BJ (cell line): ENCODE measurements at regions not wholly inside any gene's neighbourhood (a gene's known extent, or its start where the extent isn't known, plus 50 kb on each side); places are given as distances from the start of the nearest gene placed in this dataset.

Experiments used
- CTCF ChIA-PET: fragments of 350-600 bp; formaldehyde crosslinking; extraction: SDS; loops from one replicate; lab custom pipeline; 2021; ENCODE audit warnings: antibody characterized with exemption, inconsistent platforms; lab: Yijun Ruan, JAX
- POLR2A ChIA-PET: fragments of 300-600 bp; sonication (Branson Sonifier 250); formaldehyde crosslinking; extraction: SDS; loops from one replicate; lab custom pipeline; 2021; ENCODE audit warnings: antibody characterized with exemption; lab: Charles Lee
- DNase-seq: peaks from one replicate; pipeline ENCODE4 v3.0.0-alpha.2; 2011; ENCODE audit warnings: low read depth
- H3K27me3 ChIP-seq: 2 replicates; pipeline ENCODE4 v1.6.0; 2011; ENCODE audit warnings: low read length; ENCODE audit not compliant: control insufficient read depth, insufficient read depth
- H3K36me3 ChIP-seq: 2 replicates; pipeline ENCODE4 v1.5.1; 2011; ENCODE audit warnings: low read length; ENCODE audit not compliant: control insufficient read depth, insufficient read depth
- H3K4me3 ChIP-seq: 2 replicates; pipeline ENCODE4 v1.5.1; 2011; ENCODE audit warnings: low read depth, mild to moderate bottlenecking, control low read depth, low read length
- TF ChIP-seq, protein P1 (sequence below): IDR thresholded peaks from 2 replicates; pipeline ENCODE4 v1.5.1; 2011; ENCODE audit warnings: low read depth, mild to moderate bottlenecking, control low read depth, inconsistent platforms, low read length, moderate library complexity; ENCODE audit not compliant: insufficient read depth

- POLR2A ChIA-PET: no interaction called here
- TF ChIP-seq, protein P1, sequence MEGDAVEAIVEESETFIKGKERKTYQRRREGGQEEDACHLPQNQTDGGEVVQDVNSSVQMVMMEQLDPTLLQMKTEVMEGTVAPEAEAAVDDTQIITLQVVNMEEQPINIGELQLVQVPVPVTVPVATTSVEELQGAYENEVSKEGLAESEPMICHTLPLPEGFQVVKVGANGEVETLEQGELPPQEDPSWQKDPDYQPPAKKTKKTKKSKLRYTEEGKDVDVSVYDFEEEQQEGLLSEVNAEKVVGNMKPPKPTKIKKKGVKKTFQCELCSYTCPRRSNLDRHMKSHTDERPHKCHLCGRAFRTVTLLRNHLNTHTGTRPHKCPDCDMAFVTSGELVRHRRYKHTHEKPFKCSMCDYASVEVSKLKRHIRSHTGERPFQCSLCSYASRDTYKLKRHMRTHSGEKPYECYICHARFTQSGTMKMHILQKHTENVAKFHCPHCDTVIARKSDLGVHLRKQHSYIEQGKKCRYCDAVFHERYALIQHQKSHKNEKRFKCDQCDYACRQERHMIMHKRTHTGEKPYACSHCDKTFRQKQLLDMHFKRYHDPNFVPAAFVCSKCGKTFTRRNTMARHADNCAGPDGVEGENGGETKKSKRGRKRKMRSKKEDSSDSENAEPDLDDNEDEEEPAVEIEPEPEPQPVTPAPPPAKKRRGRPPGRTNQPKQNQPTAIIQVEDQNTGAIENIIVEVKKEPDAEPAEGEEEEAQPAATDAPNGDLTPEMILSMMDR: no peak
- Histone ChIP-seq H3K36me3 (no peaks in the 10 kb centered on the region), H3K4me3 (no peak overlapping the region), H3K27me3 (no peaks in the 10 kb centered on the region)
- CTCF ChIA-PET: interaction anchor here (1.1 to 3.5 kb wide), 4 partner anchors 10 to 16 kb away, joined by 3 to 19 read pairs (median 5); no protein-coding TSS in a partner anchor
- DNase-seq: no peak
These were observed 88.0 kb downstream of the XCL2 start for GRCh38 chr1:168455764-168456163.

GRCh38 chr1:168454211-168454815 is 89.5 kb downstream of the XCL2 start:
- H3K27me3 ChIP-seq: no peaks in the 10 kb centered on the region
- no peak overlapping the region for H3K4me3 ChIP-seq
- ChIA-PET CTCF (interaction anchor here (1.1 to 3.5 kb wide), 5 partner anchors 9 to 15 kb away, joined by 3 to 19 read pairs (median 5); no protein-coding TSS in a partner anchor), POLR2A (interaction anchor here (0.6 kb wide), 2 partner anchors 12 to 32 kb away, joined by 3 read pairs; no protein-coding TSS in a partner anchor)
- DNase-seq: peak; percentile 83
- H3K36me3 ChIP-seq: no peaks in the 10 kb centered on the region
- TF ChIP-seq, protein P1: no peak

DNA sequence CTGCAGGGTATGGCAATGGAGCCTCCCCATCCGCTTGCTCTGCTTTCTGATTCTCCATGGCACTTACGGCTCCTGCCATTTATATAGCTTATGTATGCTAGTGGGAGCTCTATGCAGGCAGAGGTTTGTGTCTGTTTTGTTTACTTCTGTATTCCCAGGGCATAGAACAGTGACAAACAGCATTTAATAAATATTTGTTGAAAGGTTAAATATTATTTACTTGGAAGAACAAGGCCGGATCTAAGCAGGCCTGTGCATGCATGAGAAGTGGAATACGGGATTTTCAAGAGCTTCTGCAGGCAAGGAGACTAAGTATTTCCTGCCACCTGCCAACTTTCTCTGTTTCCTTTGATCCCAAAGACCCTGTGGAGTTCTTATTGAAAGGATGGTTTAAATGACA is 90.7 kb downstream of the XCL2 start:
- Histone ChIP-seq H3K36me3 (no peaks in the 10 kb centered on the region), H3K4me3 (no peak overlapping the region), H3K27me3 (no peaks in the 10 kb centered on the region)
- TF ChIP-seq, protein P1: no peak
- no peak for DNase-seq
- POLR2A ChIA-PET: no interaction called here
- CTCF ChIA-PET: interaction anchor here (1.0 to 3.5 kb wide), 4 partner anchors 9 to 16 kb away, joined by 4 to 19 read pairs (median 10); no protein-coding TSS in a partner anchor

- CTCF ChIA-PET: interaction anchor here (1.0 to 2.4 kb wide), 3 partner anchors 8 to 13 kb away, joined by 4 to 15 read pairs (median 5); no protein-coding TSS in a partner anchor
These were observed 91.5 kb downstream of the XCL2 start for GRCh38 chr1:168452329-168452728.

DNA sequence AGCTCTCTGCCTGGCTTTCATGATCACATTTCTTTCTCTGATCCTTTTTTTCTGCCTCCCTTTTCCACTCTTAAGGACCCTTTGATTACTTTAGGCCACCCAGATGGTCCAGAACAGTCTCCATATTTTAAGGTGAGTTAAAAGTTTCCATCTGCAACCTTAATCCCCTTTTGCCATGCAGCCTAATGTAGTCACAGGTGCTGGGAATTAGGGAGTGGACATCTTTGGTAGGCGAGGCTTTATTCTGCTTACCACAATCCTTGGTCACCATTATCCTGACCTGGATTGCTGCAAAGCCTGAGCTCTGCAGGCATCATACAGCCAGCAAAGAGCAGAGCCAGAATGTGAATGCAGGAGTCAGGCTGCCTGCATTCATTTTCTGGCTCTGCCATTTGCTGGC is 95.9 kb downstream of the XCL2 start:
- H3K36me3 ChIP-seq: no peaks in the 10 kb centered on the region
- TF ChIP-seq, protein P1: no peak
- ChIA-PET POLR2A (no interaction called here), CTCF (interaction anchor here (3.8 kb wide), 1 partner anchor 7 kb away, joined by 18 read pairs; no protein-coding TSS in a partner anchor)
- DNase-seq: no peak
- no peaks in the 10 kb centered on the region for H3K27me3 ChIP-seq
- no peak overlapping the region for H3K4me3 ChIP-seq

More at GRCh38 chr1:168452329-168452728, 91.5 kb downstream of the XCL2 start:
- POLR2A ChIA-PET: no interaction called here
- Histone ChIP-seq H3K36me3 (no peaks in the 10 kb centered on the region), H3K27me3 (no peaks in the 10 kb centered on the region), H3K4me3 (no peak overlapping the region)
- TF ChIP-seq, protein P1: no peak
- no peak for DNase-seq
